HUES6 (cell line): ENCODE measurements at regions not wholly inside any gene's neighbourhood (a gene's known extent, or its start where the extent isn't known, plus 50 kb on each side); places are given as distances from the start of the nearest gene placed in this dataset.

ENCODE experiments used
- H3K27ac ChIP-seq: 2 replicates; pipeline ENCODE4 v1.7.0; 2013; ENCODE audit warnings: low read depth, mild to moderate bottlenecking, low read length, inconsistent platforms
- H3K27me3 ChIP-seq: 2 replicates; pipeline ENCODE4 v1.6.1; 2013; ENCODE audit warnings: low read length; ENCODE audit not compliant: control insufficient read depth, insufficient read depth
- H3K36me3 ChIP-seq: 2 replicates; pipeline ENCODE4 v1.6.1; 2013; ENCODE audit warnings: low read length; ENCODE audit not compliant: control insufficient read depth, insufficient read depth
- H3K4me1 ChIP-seq: 2 replicates; pipeline ENCODE4 v1.6.1; 2013; ENCODE audit warnings: low read length; ENCODE audit not compliant: control insufficient read depth, insufficient read depth
- H3K4me3 ChIP-seq: 2 replicates; pipeline ENCODE4 v1.5.1; 2013; ENCODE audit warnings: low read depth, low read length
- H3K9ac ChIP-seq: one replicate; pipeline ENCODE4 v1.6.1; 2013; ENCODE audit warnings: mild to moderate bottlenecking, low read length
- H3K9me3 ChIP-seq: 2 replicates; pipeline ENCODE4 v1.6.1; 2013; ENCODE audit warnings: low read depth, low read length; ENCODE audit not compliant: control insufficient read depth, insufficient read depth

- no peaks in the 10 kb centered on the region for H3K27me3 ChIP-seq
- no peak overlapping the region for H3K4me3 ChIP-seq
- peaks cover 4% of the 10 kb centered on the region; the same call in 1 of the 2 replicates for H3K4me1 ChIP-seq
- no peaks in the 10 kb centered on the region for H3K9me3 ChIP-seq
- H3K27ac ChIP-seq = no peak overlapping the region
- no peaks in the 10 kb centered on the region for H3K36me3 ChIP-seq
- no peak overlapping the region for H3K9ac ChIP-seq
Observed at GRCh38 chr15:94535298-94536048, 304.1 kb downstream of the MCTP2 start.

- Histone ChIP-seq H3K27me3 (no peaks in the 10 kb centered on the region), H3K27ac (no peak overlapping the region), H3K36me3 (no peaks in the 10 kb centered on the region), H3K4me3 (no peak overlapping the region), H3K4me1 (peaks cover 4% of the 10 kb centered on the region; the same call in 1 of the 2 replicates), H3K9me3 (no peaks in the 10 kb centered on the region), H3K9ac (no peak overlapping the region)
Observed at GRCh38 chr15:94536549-94536948, 305.2 kb downstream of the MCTP2 start.

GRCh38 chr15:94538280-94538679 is 306.9 kb downstream of the MCTP2 start:
- H3K9ac ChIP-seq = no peak overlapping the region

GRCh38 chr15:94542391-94542790 is 311.0 kb downstream of the MCTP2 start:
- Histone ChIP-seq H3K27ac (no peak overlapping the region), H3K27me3 (no peaks in the 10 kb centered on the region), H3K9ac (no peak overlapping the region), H3K36me3 (no peaks in the 10 kb centered on the region), H3K4me1 (no peaks in the 10 kb centered on the region), H3K9me3 (no peaks in the 10 kb centered on the region), H3K4me3 (no peak overlapping the region)

More at GRCh38 chr15:94538280-94538679, 306.9 kb downstream of the MCTP2 start:
- Histone ChIP-seq H3K9me3 (no peaks in the 10 kb centered on the region), H3K36me3 (no peaks in the 10 kb centered on the region), H3K4me1 (no peaks in the 10 kb centered on the region; the same call in 1 of the 2 replicates), H3K27me3 (no peaks in the 10 kb centered on the region), H3K4me3 (no peak overlapping the region), H3K27ac (no peak overlapping the region)

- Histone ChIP-seq H3K9ac (no peak overlapping the region), H3K27me3 (no peaks in the 10 kb centered on the region), H3K4me1 (no peaks in the 10 kb centered on the region), H3K27ac (no peak overlapping the region), H3K9me3 (no peaks in the 10 kb centered on the region), H3K4me3 (no peak overlapping the region), H3K36me3 (no peaks in the 10 kb centered on the region)
Observed at GRCh38 chr15:94546808-94547207, 315.4 kb downstream of the MCTP2 start.

GRCh38 chr15:94547711-94548110 is 316.4 kb downstream of the MCTP2 start:
- Histone ChIP-seq H3K4me1 (no peaks in the 10 kb centered on the region), H3K27ac (no peak overlapping the region), H3K27me3 (no peaks in the 10 kb centered on the region), H3K9me3 (no peaks in the 10 kb centered on the region), H3K36me3 (no peaks in the 10 kb centered on the region), H3K9ac (no peak overlapping the region), H3K4me3 (no peak overlapping the region)

- H3K9me3 ChIP-seq = no peaks in the 10 kb centered on the region
- H3K4me3 ChIP-seq = no peak overlapping the region
- H3K36me3 ChIP-seq = no peaks in the 10 kb centered on the region
- H3K9ac ChIP-seq = no peak overlapping the region
- no peaks in the 10 kb centered on the region for H3K27me3 ChIP-seq
- H3K27ac ChIP-seq = no peak overlapping the region
- H3K4me1 ChIP-seq = no peaks in the 10 kb centered on the region
Observed at GRCh38 chr15:94555841-94556519, 324.6 kb downstream of the MCTP2 start.

GRCh38 chr15:94561036-94561689 is 329.8 kb downstream of the MCTP2 start:
- no peak overlapping the region for H3K4me3 ChIP-seq
- H3K9me3 ChIP-seq = no peaks in the 10 kb centered on the region
- H3K9ac ChIP-seq = no peak overlapping the region
- no peaks in the 10 kb centered on the region for H3K27me3 ChIP-seq
- H3K4me1 ChIP-seq = no peaks in the 10 kb centered on the region
- H3K36me3 ChIP-seq = no peaks in the 10 kb centered on the region
- no peak overlapping the region for H3K27ac ChIP-seq

GRCh38 chr15:94563456-94563855 is 332.1 kb downstream of the MCTP2 start:
- no peak overlapping the region for H3K4me3 ChIP-seq
- H3K9me3 ChIP-seq = no peaks in the 10 kb centered on the region
- no peaks in the 10 kb centered on the region for H3K4me1 ChIP-seq
- no peaks in the 10 kb centered on the region for H3K27me3 ChIP-seq
- H3K36me3 ChIP-seq = no peaks in the 10 kb centered on the region
- H3K27ac ChIP-seq = no peak overlapping the region
- H3K9ac ChIP-seq = no peak overlapping the region

GRCh38 chr15:94576889-94577533 is 345.6 kb downstream of the MCTP2 start:
- Histone ChIP-seq H3K9ac (no peak overlapping the region), H3K9me3 (no peaks in the 10 kb centered on the region), H3K4me1 (no peaks in the 10 kb centered on the region), H3K4me3 (no peak overlapping the region), H3K27ac (no peak overlapping the region), H3K36me3 (no peaks in the 10 kb centered on the region), H3K27me3 (no peaks in the 10 kb centered on the region)

GRCh38 chr15:94579286-94579685 is 347.9 kb downstream of the MCTP2 start:
- no peaks in the 10 kb centered on the region for H3K36me3 ChIP-seq
- no peaks in the 10 kb centered on the region for H3K27me3 ChIP-seq
- no peak overlapping the region for H3K4me3 ChIP-seq

More at GRCh38 chr15:94579286-94579685, 347.9 kb downstream of the MCTP2 start:
- H3K9me3 ChIP-seq = no peaks in the 10 kb centered on the region
- no peak overlapping the region for H3K9ac ChIP-seq
- no peak overlapping the region for H3K27ac ChIP-seq
- H3K4me1 ChIP-seq = no peaks in the 10 kb centered on the region
